ENCODE measurements at regions not wholly inside any gene's neighbourhood (a gene's known extent, or its start where the extent isn't known, plus 50 kb on each side); places are given as distances from the start of the nearest gene placed in this dataset.

- TF ChIP-seq, protein P1, sequence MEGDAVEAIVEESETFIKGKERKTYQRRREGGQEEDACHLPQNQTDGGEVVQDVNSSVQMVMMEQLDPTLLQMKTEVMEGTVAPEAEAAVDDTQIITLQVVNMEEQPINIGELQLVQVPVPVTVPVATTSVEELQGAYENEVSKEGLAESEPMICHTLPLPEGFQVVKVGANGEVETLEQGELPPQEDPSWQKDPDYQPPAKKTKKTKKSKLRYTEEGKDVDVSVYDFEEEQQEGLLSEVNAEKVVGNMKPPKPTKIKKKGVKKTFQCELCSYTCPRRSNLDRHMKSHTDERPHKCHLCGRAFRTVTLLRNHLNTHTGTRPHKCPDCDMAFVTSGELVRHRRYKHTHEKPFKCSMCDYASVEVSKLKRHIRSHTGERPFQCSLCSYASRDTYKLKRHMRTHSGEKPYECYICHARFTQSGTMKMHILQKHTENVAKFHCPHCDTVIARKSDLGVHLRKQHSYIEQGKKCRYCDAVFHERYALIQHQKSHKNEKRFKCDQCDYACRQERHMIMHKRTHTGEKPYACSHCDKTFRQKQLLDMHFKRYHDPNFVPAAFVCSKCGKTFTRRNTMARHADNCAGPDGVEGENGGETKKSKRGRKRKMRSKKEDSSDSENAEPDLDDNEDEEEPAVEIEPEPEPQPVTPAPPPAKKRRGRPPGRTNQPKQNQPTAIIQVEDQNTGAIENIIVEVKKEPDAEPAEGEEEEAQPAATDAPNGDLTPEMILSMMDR (IDR thresholded peaks at IDR 0.05; ENCODE audit: low read depth, low read length, poor library complexity, severe bottlenecking), result no peak
- TF ChIP-seq EZH2phosphoT487 (IDR thresholded peaks at IDR 0.05; ENCODE audit: borderline replicate concordance, low read length), result no peak
These were observed 1328.8 kb downstream of the OLFM4 start for GRCh38 chr13:54357284-54357933.
